ENCODE measurements at regions not wholly inside any gene's neighbourhood (a gene's known extent, or its start where the extent isn't known, plus 50 kb on each side); places are given as distances from the start of the nearest gene placed in this dataset.
A peak's percentile ranks its signal among the peaks of the same experiment; 100 is the strongest.

DNA sequence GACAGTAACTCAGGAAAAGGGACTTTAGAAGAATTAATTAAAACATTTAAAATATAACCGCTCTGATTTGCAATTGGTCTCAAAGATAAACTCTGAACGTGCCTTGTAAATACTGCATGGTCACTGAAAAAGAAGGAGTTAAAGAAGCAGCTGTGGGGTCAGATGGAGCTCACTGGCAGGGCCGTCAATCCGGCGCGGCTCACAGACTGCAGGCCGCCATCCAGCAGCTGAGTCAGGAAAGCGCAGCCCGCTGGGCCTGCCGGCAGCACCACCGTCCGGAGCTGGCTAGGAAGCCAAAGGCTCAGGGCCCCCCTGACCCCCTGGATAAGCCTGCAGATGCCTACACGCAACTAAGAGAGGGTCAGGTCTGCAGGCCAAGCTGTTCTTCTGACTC, 54.2 kb upstream of the FRMD1 start:
- Histone ChIP-seq H3K27ac (ENCODE audit: low read length, poor library complexity, severe bottlenecking) (no peak overlapping the region), H2BK15ac (ENCODE audit: low read depth, poor library complexity, severe bottlenecking) (no peak overlapping the region), H3K4me3 (ENCODE audit: insufficient read depth in 1 of 2, low read depth in 1 of 2, low read length in 2 of 2) (peak overlapping the region in 1 of 2 experiments; percentile 58), H2AFZ (ENCODE audit: low read depth, low read length) (no peak overlapping the region), H3K36me3 (ENCODE audit: control insufficient read depth in 1 of 2, insufficient read depth in 2 of 2, low read depth in 1 of 2, low read length in 2 of 2) (no peaks in the 10 kb centered on the region), H3K27me3 (ENCODE audit: control insufficient read depth in 1 of 2, insufficient read depth in 1 of 2, low read length in 2 of 2) (peaks cover 19 to 32% of the 10 kb centered on the region in 2 experiments), H2BK5ac (ENCODE audit: low read depth, low read length, poor library complexity, severe bottlenecking) (no peak overlapping the region), H3K4me1 (ENCODE audit: control insufficient read depth, insufficient read depth, low read depth, low read length) (peaks cover 13% of the 10 kb centered on the region), H3K14ac (ENCODE audit: low read length in 2 of 2) (no peak overlapping the region), H4K8ac (ENCODE audit: low read length) (peak overlapping the region; percentile 12), H2BK120ac (ENCODE audit: low read depth, low read length) (no peak overlapping the region), H3K9ac (ENCODE audit: low read length) (peak overlapping the region; percentile 71), H2AK5ac (ENCODE audit: low read length, severe bottlenecking) (no peak overlapping the region), H3K4me2 (ENCODE audit: low read length, poor library complexity, severe bottlenecking) (peak overlapping the region; percentile 38), H3K18ac (ENCODE audit: low read depth in 1 of 2, low read length in 2 of 2) (no peak overlapping the region), H3K4ac (ENCODE audit: low read depth in 1 of 2, low read length in 2 of 2) (no peak overlapping the region), H4K91ac (ENCODE audit: low read length) (no peak overlapping the region), H2BK12ac (ENCODE audit: low read length in 2 of 2) (peak overlapping the region in 1 of 2 experiments; percentile 0), H3K79me1 (replicated peaks; ENCODE audit: low read length, poor library complexity, severe bottlenecking) (no peaks in the 10 kb centered on the region), H3K23ac (ENCODE audit: low read length in 2 of 2) (no peak overlapping the region), H3K9me3 (ENCODE audit: control insufficient read depth, low read length) (no peaks in the 10 kb centered on the region)
- 18% methylated on average over 13 of the region's 13 CpGs for WGBS
- DNase-seq, result peak; percentile 85

GRCh38 chr6:168132531-168133167, 53.6 kb upstream of the FRMD1 start:
- WGBS, result 12% methylated on average over 32 of the region's 34 CpGs
- peaks cover 23 to 32% of the 10 kb centered on the region in 2 experiments for H3K27me3 ChIP-seq (ENCODE audit: control insufficient read depth in 1 of 2, insufficient read depth in 1 of 2, low read length in 2 of 2)
- no peak overlapping the region for H2BK5ac ChIP-seq (ENCODE audit: low read depth, low read length, poor library complexity, severe bottlenecking)
- H4K8ac ChIP-seq (ENCODE audit: low read length), result no peak overlapping the region
- peak overlapping the region; percentile 68 for H2AFZ ChIP-seq (ENCODE audit: low read depth, low read length)
- peak overlapping the region; percentile 71 for H3K9ac ChIP-seq (ENCODE audit: low read length)
- peak overlapping the region in 1 of 2 experiments; percentile 86 for H2BK12ac ChIP-seq (ENCODE audit: low read length in 2 of 2)
- H3K36me3 ChIP-seq (ENCODE audit: control insufficient read depth in 1 of 2, insufficient read depth in 2 of 2, low read depth in 1 of 2, low read length in 2 of 2), result no peaks in the 10 kb centered on the region
- no peaks in the 10 kb centered on the region for H3K79me1 ChIP-seq (replicated peaks; ENCODE audit: low read length, poor library complexity, severe bottlenecking)
- no peaks in the 10 kb centered on the region for H3K9me3 ChIP-seq (ENCODE audit: control insufficient read depth, low read length)
- peaks cover 13% of the 10 kb centered on the region for H3K4me1 ChIP-seq (ENCODE audit: control insufficient read depth, insufficient read depth, low read depth, low read length)
- peak overlapping the region in 1 of 2 experiments; percentile 29 for H3K4ac ChIP-seq (ENCODE audit: low read depth in 1 of 2, low read length in 2 of 2)
- H2BK120ac ChIP-seq (ENCODE audit: low read depth, low read length), result no peak overlapping the region
- peak overlapping the region in 1 of 2 experiments; percentile 25 for H3K23ac ChIP-seq (ENCODE audit: low read length in 2 of 2)
- peak; percentile 92 for DNase-seq
- no peak overlapping the region for H3K27ac ChIP-seq (ENCODE audit: low read length, poor library complexity, severe bottlenecking)
- no peak overlapping the region for H2BK15ac ChIP-seq (ENCODE audit: low read depth, poor library complexity, severe bottlenecking)
- H3K18ac ChIP-seq (ENCODE audit: low read depth in 1 of 2, low read length in 2 of 2), result peak overlapping the region; percentile 9 to 46
- H3K14ac ChIP-seq (ENCODE audit: low read length in 2 of 2), result peak overlapping the region in 1 of 2 experiments; percentile 53
- H2AK5ac ChIP-seq (ENCODE audit: low read length, severe bottlenecking), result no peak overlapping the region
- H3K4me3 ChIP-seq (ENCODE audit: insufficient read depth in 1 of 2, low read depth in 1 of 2, low read length in 2 of 2), result peak overlapping the region in 1 of 2 experiments; percentile 58
- H3K4me2 ChIP-seq (ENCODE audit: low read length, poor library complexity, severe bottlenecking), result peak overlapping the region; percentile 25
- H4K91ac ChIP-seq (ENCODE audit: low read length), result no peak overlapping the region

GRCh38 chr6:168131464-168132415, 52.7 kb upstream of the FRMD1 start:
- WGBS, result 81% methylated on average over 18 of the region's 20 CpGs

More at GRCh38 chr6:168131464-168132415, 52.7 kb upstream of the FRMD1 start:
- Histone ChIP-seq H4K91ac (ENCODE audit: low read length) (peak overlapping the region; percentile 30), H2AK5ac (ENCODE audit: low read length, severe bottlenecking) (no peak overlapping the region), H2BK12ac (ENCODE audit: low read length in 2 of 2) (peak overlapping the region in 1 of 2 experiments; percentile 65), H3K36me3 (ENCODE audit: control insufficient read depth in 1 of 2, insufficient read depth in 2 of 2, low read depth in 1 of 2, low read length in 2 of 2) (no peaks in the 10 kb centered on the region), H3K4me2 (ENCODE audit: low read length, poor library complexity, severe bottlenecking) (no peak overlapping the region), H3K14ac (ENCODE audit: low read length in 2 of 2) (peak overlapping the region in 1 of 2 experiments; percentile 63), H3K9ac (ENCODE audit: low read length) (peak overlapping the region; percentile 71), H3K18ac (ENCODE audit: low read depth in 1 of 2, low read length in 2 of 2) (peak overlapping the region; percentile 38 to 74), H3K23ac (ENCODE audit: low read length in 2 of 2) (no peak overlapping the region), H2BK120ac (ENCODE audit: low read depth, low read length) (no peak overlapping the region), H2BK5ac (ENCODE audit: low read depth, low read length, poor library complexity, severe bottlenecking) (no peak overlapping the region), H2BK15ac (ENCODE audit: low read depth, poor library complexity, severe bottlenecking) (peak overlapping the region; percentile 4), H2AFZ (ENCODE audit: low read depth, low read length) (no peak overlapping the region), H3K9me3 (ENCODE audit: control insufficient read depth, low read length) (no peaks in the 10 kb centered on the region), H3K27ac (ENCODE audit: low read length, poor library complexity, severe bottlenecking) (no peak overlapping the region), H3K4me3 (ENCODE audit: insufficient read depth in 1 of 2, low read depth in 1 of 2, low read length in 2 of 2) (no peak overlapping the region), H3K79me1 (replicated peaks; ENCODE audit: low read length, poor library complexity, severe bottlenecking) (no peaks in the 10 kb centered on the region), H3K27me3 (ENCODE audit: control insufficient read depth in 1 of 2, insufficient read depth in 1 of 2, low read length in 2 of 2) (peaks cover 32 to 36% of the 10 kb centered on the region in 2 experiments), H3K4me1 (ENCODE audit: control insufficient read depth, insufficient read depth, low read depth, low read length) (peaks cover 13% of the 10 kb centered on the region), H4K8ac (ENCODE audit: low read length) (peak overlapping the region; percentile 3), H3K4ac (ENCODE audit: low read depth in 1 of 2, low read length in 2 of 2) (peak overlapping the region in 1 of 2 experiments; percentile 29)
- no peak for DNase-seq
